HG03039 (cell line): ENCODE measurements at regions not wholly inside any gene's neighbourhood (a gene's known extent, or its start where the extent isn't known, plus 50 kb on each side); places are given as distances from the start of the nearest gene placed in this dataset.
"Not testable (repeated sequence)": the region's sequence is repeated elsewhere in the genome, so short reads cannot be mapped to it uniquely, and the experiment has no call there.

Experiments
- ATAC-seq: cut with Tn5 transposase; IDR thresholded peaks from one replicate; pipeline ENCODE4 v1.9.1; 2021; ENCODE audit warnings: mild to moderate bottlenecking, moderate library complexity; ENCODE audit not compliant: unreplicated experiment

DNA sequence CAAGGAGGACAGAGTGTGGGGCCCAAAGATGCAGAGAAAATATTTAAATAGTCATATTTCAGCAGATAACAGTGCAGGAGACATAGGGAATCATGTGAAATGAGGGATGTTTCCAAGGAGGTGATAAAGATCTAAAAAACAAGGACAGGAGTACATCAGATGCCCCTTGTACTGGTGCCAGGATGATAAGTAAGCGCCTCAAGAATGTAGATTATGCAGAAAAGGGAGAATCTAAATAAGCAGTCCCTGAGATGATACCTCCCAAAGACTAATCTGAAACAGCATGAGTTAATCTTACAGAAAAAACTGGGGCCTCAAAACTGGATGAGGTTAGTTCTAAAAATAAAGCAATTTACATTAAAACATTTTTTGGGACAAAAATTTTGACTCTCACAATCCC, 136.1 kb upstream of the WDFY3 start:
- ATAC-seq: no peak

DNA sequence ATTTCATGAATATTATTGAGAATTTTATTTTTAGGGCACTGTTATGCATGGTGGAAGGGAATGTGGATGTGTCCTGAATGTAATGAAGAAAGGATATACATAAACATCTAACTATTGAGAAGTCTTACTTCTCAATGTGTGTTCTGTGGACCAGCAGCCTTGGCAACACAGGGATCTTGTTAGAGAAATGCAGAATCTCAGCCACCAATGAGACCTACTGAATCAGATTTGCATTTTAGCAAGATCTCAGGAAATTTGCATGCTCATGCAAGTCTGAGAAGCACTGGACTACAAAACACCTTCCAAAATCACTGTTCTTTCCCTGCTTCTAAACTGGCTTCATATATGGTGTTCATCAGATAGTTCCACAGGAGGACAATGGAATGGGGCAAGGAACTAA, 139.7 kb upstream of the WDFY3 start:
- ATAC-seq: no peak

DNA sequence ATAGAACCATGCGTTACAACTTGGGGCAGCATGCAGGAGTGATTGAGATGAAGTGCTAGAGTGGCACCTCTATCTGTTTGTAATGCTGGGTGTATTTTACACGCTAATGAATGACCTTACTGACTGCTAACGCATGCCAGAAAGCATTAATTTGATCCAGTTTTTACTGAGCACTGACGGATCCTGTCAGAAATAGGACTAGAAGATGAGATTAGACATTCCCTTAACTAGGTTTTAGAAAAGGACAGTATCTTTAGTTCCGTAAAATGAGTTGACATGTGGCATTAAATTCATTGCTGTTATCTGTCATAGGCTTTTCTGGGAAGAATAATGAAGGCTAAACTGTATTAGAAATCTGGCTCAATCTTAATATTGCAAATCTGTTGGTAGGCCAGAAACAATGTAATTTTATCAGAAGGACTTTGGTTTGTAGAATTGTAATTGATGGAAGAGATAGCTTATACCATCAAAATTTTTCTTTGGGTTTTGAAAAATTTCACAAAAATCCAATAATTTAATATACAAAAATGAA, 140.4 kb upstream of the WDFY3 start:
- ATAC-seq: no peak

DNA sequence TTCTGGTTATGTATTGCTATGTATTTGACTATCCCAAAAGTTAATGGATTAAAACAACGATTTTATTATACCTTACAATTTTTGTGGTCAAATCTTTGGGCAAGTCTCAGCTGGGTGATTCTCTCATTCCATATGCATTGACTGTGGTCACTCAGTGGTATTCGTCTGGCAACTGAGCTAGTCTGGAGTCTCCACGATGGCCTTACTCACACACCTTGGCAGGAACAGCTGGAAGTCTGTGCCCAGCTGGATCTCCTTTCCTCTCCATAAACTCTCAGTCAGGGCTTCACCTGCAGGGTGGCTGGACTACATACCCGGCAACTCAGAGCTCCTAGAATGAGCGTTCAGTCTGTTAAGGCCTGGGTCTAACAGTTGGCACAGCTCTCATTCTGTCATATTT, 141.1 kb upstream of the WDFY3 start:
- ATAC-seq: no peak

DNA sequence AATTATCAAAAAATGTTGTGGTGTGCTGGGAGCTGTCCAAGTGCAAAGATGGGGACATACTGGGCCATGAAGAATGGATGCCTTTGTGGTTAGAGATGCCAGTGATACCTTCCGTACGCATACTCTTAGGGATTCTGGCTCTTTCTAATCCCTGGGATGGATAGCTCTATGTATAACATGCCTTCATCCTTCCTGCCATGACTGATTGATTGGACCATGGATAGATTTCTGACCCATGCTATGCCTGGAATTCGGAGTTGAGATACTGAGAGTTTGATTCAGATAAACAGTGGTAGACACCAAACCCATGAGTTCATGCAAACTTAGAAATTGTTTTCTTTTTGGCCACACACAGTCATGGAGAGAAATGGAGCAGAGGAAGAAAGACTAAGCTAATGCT, 147.2 kb upstream of the WDFY3 start:
- ATAC-seq: no peak

DNA sequence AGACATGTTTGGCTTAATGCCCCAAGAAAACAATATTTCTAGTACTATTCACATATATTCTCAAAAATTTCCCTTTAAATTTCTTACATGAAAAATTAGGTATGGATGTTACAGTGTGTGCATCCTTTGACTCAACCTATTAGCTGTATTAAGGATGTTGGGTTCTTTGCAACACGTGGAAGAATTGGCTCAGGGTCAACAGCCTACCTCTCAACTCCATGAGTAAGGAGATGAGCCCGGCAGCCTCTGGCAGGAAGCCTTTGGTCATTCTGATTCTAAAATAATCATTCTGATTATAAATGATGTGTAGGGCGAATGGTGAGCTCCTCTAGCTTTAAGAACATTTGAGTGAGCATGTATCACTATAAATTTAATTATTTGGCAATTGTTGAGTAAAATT, 148.0 kb upstream of the WDFY3 start:
- no peak for ATAC-seq

DNA sequence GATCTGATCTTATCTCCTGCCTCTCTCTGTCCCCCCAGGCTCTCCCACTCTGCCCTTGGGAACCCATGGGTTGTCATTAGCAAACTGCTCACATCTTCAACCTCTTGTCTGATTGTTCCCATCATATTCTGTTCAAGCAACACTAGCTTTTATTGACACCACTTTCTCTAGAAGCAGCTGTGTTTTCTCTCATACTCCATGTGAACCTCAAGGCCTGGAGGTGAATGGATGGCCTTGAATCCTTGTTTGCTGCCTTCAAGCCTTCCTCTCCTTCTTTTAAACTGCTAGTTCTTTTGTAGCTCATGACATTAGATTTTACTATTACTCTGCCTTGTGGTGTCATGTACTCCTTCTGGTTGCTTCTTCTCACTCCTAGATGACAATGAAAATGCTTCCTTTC, 149.5 kb upstream of the WDFY3 start:
- ATAC-seq: no peak

DNA sequence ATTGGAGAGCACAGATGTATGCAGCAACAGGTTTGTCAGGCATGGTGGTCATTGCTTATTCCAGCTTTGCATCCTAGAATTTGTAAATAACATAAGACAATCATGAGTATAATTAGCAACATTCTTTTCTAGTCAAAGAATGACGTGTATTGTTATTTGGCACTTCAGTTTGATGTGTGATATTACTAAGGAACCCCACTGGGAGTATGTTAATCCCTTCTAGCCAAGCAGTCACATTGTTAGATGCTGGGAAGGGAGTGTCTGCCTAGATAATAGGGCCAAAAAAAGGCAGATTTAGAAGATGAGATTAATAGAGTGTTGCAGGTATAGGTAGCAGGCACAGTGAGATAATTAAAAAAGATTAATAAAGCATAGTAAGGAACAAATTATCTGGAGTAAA, 159.2 kb upstream of the WDFY3 start:
- no peak for ATAC-seq

DNA sequence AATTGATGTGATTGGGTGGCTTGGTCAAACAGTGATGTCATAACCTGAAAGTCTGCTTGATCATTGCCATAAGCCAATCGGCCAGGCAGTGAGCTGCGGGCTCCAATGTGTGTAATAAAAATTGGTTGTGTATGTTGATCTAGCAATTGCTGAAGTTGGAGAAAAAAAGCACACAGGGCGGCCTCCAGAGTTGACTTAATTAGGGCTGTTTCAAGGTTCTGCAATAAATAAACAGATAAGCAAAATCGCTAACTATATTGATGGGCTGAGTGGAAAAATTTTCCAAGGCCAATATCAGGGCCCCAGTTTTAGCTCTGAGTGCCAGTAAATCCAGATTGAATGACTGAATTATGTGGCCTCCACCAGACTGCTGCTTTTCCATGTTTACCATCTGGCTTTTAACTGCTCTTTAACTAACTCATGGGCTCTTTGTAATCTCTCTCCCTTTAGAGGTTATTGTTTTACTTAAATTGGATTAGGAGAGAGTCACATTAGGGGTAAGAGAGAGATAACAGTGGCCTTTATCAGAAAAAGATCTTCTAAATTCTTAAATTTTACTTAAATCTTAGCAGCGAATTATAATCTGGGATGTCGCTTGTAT, 160.6 kb upstream of the WDFY3 start:
- no peak for ATAC-seq

DNA sequence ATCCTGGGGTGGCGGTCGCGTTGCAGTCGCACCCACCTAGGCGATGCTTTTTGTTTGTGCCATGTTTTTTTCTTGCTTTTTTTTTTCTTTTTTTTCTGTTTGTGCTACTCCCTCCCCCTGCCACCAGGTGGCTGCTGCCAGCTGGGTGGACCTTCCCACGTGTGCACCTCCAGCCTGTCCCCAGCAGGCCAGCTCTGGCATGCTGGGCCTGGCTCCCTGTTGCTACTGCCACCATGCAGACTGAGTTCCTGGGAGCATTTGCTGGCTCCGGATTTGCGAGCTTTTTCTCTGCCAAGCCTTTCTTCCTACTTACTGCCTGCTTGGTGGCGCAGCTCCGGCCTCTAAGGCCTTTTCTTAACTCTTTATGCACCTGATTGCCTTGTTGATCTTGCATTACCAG, 161.2 kb upstream of the WDFY3 start:
- peak; percentile 94 for ATAC-seq

DNA sequence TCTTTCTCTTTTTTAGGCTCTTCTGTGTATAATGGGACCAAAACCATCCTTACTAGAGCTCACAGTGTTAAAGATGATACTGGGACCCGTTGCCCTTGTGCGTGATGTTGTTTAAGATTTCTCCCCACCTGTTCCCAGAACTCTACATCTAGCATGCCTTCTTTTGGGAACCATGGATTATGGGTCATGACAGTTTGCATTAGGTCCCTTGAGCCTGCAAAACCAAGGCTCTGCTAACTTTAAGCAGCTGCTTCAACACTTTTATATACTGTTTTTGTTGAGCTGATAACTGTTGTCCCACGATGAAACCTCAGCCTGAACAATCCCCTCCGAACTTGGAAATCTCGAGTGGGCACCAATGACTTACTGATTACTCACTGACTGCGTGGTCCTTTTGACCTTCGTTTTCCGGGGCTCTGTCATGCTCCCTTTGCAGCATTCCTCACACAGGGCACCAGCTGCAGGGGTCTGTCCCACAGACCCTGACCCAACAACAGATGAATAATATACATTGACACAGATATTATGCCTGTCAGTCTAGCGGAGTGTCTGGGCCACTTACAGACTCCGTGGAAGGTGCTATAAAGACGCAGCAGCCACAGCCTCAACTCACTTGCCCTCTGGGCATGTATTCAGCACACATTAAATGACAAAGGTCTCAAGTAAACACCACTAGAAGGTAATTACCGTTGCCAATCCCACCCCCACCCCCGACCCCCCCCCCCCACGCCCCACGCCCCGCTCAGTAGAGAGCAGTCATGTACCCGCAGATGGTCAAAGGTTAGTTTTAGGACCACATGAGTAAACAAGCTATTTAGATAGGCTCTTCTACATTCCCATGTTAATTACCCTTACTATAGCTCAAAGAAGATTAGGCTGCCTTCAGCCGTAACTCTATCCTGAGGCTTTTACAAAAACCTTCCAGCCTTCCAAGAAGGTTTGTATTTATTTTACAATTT, 162.0 kb upstream of the WDFY3 start:
- ATAC-seq: no peak

DNA sequence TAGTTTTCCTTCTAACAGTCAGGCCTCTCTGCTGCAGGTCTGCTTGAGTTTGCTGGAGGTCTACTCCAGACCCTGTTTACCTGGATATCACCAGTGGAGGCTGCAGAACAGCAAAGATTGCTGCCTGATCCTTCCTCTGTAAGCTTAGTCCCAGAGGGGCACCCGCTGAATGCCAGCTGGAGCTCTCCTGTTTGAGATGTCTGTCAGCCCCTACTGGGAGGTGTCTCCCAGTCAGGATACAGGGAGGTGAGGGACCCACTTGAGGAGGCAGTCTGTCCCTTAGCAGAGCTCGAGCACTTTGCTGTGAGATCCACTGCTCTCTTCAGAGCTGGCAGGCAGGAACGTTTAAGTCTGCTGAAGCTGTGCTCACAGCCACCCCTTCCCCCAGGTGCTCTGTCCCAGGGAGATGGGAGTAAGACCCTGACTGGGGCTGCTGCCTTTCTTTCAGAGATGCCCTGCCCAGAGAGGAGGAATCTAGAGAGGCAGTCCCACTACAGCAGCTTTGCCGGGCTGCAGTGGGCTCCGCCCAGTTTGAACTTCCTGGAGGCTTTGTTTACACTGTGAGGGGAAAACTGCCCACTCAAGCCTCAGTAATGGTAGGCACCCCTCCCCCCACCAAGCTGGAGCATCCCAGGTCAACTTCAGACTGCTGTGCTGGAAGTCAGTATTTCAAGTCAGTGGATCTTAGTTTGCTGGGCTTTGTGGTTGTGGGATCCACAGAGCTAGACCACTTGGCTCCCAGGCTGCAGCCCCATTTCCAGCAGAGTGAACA, 163.1 kb upstream of the WDFY3 start:
- ATAC-seq: not testable (repeated sequence)

DNA sequence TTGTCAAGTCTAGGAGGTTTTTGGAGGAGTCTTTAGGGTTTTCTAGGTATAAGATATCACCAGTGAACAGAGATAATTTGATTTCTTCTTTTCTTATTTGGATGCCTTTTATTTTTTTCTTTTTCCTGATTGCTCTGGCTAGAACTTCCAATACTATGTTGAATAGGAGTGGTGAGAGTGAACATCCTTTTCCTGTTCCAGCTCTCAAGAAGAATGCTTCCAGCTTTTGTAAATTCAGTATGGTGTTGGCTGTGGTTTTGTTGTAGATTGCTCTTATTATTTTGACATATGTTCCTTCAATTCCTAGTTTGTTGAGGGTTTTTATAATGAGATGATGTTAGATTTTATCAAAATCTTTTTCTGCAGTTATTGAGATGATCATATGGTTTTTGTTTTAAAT, 165.6 kb upstream of the WDFY3 start:
- no peak for ATAC-seq

DNA sequence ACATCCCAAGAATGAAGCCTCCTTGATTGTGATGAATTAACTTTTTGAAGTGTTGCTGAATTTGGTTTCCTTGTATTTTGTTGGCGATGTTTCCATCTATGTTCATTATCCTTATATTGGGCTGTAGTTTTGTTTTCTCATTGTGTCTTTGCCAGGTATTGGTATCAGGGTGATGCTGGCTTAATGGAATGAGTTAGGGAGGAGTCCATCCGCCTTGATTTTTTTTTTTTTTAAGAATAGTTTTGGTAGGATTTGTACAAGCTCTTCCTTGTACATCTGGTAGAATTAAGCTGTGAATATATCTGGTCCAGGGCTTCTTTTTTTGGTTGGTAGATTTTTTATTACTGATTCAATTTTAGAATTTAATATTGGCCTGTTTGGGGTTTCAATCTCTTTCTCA, 166.1 kb upstream of the WDFY3 start:
- no peak for ATAC-seq

DNA sequence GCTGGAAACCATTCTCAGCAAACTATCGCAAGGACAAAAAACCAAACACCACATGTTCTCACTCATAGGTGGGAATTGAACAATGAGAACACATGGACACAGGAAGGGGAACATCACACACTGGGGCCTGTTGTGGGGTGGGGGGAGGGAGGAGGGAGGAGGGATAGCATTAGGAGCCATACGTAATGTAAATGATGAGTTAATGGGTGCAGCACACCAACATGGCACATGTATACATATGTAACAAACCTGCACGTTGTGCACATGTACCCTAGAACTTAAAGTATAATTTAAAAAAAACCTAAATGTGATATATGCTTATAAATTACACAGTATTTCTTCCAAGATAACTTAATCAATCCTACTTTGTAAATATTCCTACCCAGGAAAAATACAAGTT, 173.3 kb upstream of the WDFY3 start:
- not testable (repeated sequence) for ATAC-seq

DNA sequence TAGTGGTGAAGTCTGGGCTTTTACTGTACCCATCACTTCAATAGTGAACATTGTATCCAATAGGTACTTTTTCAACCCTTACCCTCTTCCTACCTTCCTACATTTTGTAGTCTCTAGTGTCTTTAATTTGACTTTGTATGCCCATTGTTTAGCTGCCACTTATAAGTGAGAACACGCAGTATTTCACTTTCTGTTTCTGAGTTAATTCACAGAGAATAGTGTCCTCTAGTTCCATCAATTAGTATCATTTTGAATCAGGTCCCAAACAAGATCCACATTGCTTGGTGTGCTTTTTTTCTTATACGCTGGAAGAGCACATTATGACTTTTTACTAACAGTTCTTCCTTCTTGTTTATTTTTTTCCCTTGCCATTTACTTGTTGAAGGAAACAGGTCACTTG, 176.0 kb upstream of the WDFY3 start:
- ATAC-seq: no peak

DNA sequence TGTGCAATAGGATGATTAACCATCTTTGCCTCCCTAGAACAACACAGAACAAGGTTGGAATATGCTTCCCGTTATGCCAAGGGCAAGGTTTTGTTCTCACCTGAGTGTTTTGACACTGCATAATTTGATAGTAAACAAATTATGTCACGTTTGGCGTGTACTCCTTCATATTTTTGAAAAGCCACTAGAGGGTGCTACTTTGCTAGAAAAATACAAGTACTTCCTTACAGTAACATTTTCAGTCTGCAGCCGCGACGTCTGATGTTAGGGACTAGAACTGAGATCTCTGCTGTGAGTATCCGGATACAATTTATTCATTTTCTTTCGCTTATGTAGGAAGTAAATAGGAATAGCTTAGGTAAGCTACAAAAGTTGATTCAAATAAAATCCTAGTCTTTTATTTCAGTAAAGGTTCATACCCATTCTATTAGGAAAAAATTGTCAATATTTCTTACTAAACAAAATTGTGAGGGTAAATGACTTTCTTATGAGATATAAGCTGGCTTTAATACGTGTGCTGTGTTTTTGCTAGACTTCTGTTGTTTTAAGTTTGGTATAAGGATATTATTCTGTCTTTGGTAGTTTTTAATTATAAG, 181.1 kb upstream of the WDFY3 start:
- peak; percentile 90 for ATAC-seq

DNA sequence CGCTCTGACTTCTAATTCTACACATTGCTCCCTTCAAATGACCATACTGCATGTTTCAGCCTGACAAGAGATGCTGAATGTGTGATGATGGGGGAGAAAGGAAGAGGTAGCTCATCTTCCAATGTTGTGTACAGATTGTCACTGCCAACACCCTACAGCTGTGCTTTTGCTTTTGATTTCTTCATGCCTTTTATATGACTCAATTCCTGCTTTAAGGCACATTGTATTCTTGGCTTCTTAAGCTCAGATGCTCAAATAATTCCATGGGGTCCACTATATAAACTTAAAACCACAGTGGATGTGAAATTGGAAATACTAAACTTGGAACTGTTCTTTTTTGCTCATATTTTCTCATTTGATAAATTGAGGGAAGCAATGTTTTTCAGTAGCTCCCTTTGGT, 183.2 kb upstream of the WDFY3 start:
- ATAC-seq: no peak

DNA sequence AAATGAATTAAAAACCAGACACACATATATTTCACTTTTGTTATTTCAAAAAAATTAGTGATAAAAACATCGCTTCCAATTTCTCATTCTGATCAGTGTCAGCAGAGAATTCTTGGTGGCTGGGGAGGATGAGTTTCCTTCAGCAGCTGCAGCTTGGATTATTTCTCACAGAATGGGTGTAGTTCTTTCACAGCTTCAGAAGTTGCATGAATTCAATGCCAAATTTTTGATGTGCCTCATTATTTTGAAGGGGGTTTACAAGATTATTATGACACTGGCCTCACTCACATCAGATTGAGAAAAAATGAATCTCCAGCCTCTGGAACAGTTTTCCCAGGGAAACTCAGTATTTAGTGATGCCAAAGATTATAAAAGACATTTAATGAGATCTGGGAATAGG, 184.9 kb upstream of the WDFY3 start:
- no peak for ATAC-seq

DNA sequence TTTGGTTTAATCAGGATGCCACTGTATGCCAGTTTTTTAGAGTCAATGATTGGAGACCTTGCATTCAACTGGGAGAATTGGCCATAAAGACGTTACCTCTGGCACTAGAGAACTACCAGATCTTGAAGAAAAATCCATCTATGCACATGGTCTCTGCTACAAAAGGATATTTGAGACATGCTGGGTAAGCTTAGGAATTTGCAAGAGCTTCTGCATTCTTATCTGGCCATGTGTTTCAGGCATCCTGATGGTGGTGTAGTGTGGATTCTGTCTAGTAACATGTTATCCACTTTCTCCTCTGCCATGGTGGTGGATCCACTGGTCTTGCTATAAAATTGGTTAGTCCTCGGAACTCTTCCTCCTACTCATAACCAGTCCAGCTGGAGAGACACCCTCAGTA, 185.3 kb upstream of the WDFY3 start:
- ATAC-seq: no peak

DNA sequence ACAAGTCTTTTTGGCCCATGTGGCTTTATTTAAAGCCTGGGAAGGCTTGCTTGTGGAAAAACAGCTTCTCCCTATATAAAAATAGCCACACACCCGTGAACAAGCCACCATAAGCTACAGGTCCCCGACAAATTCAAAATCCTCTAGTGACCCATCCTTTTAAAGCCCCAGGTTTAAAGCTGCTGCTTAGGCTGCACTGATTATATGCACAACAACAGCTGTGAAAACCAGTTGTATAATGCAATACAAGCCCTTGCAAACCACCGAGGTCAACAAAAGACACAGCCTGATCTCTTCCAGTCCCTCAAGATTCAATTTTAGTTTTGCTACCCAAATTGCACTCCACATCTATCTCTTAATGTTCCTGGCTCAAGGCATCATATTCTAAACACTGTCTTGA, 186.0 kb upstream of the WDFY3 start:
- ATAC-seq: no peak
